Glutamatergic neuron (in vitro differentiated cells): ENCODE measurements at regions not wholly inside any gene's neighbourhood (a gene's known extent, or its start where the extent isn't known, plus 50 kb on each side); places are given as distances from the start of the nearest gene placed in this dataset.

Experiments
- DNase-seq: peaks from one replicate; pipeline ENCODE4 v3.0.0; 2022
- H3K27ac Mint-ChIP-seq: one replicate; pipeline ENCODE4 v1.8.0; 2020; ENCODE audit warnings: mild to moderate bottlenecking, mixed read lengths, inconsistent platforms; ENCODE audit not compliant: unreplicated experiment
- H3K27me3 Mint-ChIP-seq: one replicate; pipeline ENCODE4 v1.8.0; 2020; ENCODE audit warnings: mild to moderate bottlenecking, moderate library complexity, mixed read lengths, inconsistent platforms; ENCODE audit not compliant: unreplicated experiment
- H3K36me3 Mint-ChIP-seq: one replicate; pipeline ENCODE4 v1.8.0; 2020; ENCODE audit warnings: mild to moderate bottlenecking, mixed read lengths, inconsistent platforms; ENCODE audit not compliant: unreplicated experiment
- H3K4me1 Mint-ChIP-seq: one replicate; pipeline ENCODE4 v1.8.0; 2020; ENCODE audit warnings: mild to moderate bottlenecking, low read depth, mixed read lengths, inconsistent platforms; ENCODE audit not compliant: unreplicated experiment
- H3K4me3 Mint-ChIP-seq: one replicate; pipeline ENCODE4 v1.8.0; 2020; ENCODE audit warnings: mild to moderate bottlenecking, mixed read lengths, inconsistent platforms; ENCODE audit not compliant: unreplicated experiment
- H3K9me3 Mint-ChIP-seq: one replicate; pipeline ENCODE4 v1.8.0; 2020; ENCODE audit warnings: mild to moderate bottlenecking, moderate library complexity, mixed read lengths, inconsistent platforms; ENCODE audit not compliant: unreplicated experiment
- TF ChIP-seq, protein P1 (sequence below): fragments of 200-600 bp; sonication (generic); IDR thresholded peaks from one replicate; pipeline ENCODE4 v1.5.0; 2021; ENCODE audit not compliant: partially characterized antibody, unreplicated experiment

DNA sequence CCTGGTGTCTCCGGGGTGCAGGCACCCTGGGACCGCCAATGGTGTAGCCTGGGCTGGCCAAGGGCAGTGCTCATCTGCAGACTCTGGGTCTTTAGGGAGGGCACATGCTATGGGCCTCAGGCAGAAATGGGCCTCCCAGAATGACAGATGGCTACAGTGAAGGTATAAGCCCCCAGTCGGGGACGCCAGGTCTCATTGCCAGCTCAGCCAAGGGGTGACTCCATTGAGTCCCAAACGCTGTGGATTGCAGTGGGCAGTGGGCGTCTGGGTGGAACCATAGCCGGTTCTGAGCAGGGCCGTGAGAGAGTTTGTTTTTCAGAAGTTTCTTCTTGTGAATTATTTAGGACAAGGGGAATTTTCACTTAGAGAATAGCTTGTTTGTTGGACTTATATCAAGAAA is 516.9 kb downstream of the TBC1D22A start:
- H3K27me3 Mint-ChIP-seq, result peaks cover 7% of the 10 kb centered on the region
- H3K4me3 Mint-ChIP-seq, result no peak overlapping the region
- H3K9me3 Mint-ChIP-seq, result peaks cover 31% of the 10 kb centered on the region
- TF ChIP-seq, protein P1, sequence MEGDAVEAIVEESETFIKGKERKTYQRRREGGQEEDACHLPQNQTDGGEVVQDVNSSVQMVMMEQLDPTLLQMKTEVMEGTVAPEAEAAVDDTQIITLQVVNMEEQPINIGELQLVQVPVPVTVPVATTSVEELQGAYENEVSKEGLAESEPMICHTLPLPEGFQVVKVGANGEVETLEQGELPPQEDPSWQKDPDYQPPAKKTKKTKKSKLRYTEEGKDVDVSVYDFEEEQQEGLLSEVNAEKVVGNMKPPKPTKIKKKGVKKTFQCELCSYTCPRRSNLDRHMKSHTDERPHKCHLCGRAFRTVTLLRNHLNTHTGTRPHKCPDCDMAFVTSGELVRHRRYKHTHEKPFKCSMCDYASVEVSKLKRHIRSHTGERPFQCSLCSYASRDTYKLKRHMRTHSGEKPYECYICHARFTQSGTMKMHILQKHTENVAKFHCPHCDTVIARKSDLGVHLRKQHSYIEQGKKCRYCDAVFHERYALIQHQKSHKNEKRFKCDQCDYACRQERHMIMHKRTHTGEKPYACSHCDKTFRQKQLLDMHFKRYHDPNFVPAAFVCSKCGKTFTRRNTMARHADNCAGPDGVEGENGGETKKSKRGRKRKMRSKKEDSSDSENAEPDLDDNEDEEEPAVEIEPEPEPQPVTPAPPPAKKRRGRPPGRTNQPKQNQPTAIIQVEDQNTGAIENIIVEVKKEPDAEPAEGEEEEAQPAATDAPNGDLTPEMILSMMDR, result no peak
- no peak for DNase-seq
- H3K27ac Mint-ChIP-seq, result no peak overlapping the region
- H3K36me3 Mint-ChIP-seq, result peaks cover 11% of the 10 kb centered on the region
- H3K4me1 Mint-ChIP-seq, result no peaks in the 10 kb centered on the region

DNA sequence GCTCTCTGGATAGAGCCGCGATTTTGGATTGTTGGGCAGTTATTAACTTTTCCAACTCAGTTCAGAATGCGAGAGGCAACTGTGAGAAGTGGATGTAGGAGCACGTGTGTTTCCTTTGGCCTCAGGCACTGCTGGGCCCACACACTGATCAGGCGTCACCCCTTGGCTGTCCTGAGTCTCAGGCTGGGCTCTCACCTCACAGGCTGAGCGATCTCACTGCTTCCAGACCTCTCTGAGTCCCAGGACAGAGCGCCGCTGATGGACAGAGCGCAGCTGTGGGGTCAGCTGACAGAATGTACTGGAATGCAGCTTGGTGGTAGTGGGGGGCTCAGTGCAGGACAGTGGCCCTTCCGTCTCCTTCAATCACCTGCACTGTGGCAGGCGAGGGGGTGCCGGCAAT is 516.2 kb downstream of the TBC1D22A start:
- Mint-ChIP-seq H3K27me3 (peaks cover 7% of the 10 kb centered on the region), H3K9me3 (peaks cover 31% of the 10 kb centered on the region), H3K27ac (no peak overlapping the region), H3K4me3 (no peak overlapping the region), H3K36me3 (peaks cover 11% of the 10 kb centered on the region), H3K4me1 (no peaks in the 10 kb centered on the region)
- no peak for DNase-seq
- TF ChIP-seq, protein P1, result no peak

DNA sequence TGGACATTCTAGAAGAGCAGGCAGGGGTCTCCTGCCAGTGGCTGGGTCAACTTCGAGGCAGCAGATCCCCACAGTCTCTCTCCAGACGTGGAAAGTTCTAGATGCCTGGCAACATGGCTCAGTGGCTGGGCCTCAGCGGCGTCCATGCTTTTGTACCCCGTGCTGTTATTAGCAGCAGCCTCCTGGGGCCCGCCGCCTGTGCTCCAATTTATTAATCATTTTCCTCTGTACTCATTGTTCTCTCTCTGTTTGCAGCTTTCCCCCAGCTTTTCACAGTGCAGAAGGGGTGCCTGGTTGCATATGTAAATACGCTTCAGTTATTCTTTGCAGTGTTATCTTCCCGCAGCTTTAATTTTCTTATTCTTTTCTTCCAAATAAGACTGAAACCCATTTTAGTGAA is 515.1 kb downstream of the TBC1D22A start:
- Mint-ChIP-seq H3K4me3 (no peak overlapping the region), H3K36me3 (peaks cover 11% of the 10 kb centered on the region), H3K27ac (no peak overlapping the region), H3K27me3 (peaks cover 7% of the 10 kb centered on the region), H3K4me1 (no peaks in the 10 kb centered on the region), H3K9me3 (peaks cover 31% of the 10 kb centered on the region)
- DNase-seq, result no peak
- TF ChIP-seq, protein P1, result no peak

DNA sequence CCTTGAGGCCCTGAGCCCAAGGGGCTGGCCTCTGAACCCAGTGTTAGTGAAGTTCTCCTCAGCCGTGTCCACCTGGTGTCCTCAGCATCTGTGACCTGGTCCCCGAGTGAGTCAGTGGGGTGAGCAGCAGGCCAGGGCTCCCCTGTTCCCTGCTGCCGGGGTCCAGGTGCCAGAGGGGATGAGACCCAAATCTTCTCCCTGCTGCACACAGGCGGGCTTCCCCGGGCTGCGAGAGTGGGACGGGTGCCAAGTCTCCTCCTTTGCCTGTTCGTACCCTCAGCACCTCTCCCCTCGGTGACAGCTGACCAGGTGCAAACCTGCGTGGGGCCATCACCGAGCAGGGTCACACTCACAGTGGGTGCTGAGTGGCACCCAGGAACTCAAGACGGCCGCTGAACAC is 514.5 kb downstream of the TBC1D22A start:
- no peak overlapping the region for H3K27ac Mint-ChIP-seq
- no peaks in the 10 kb centered on the region for H3K4me1 Mint-ChIP-seq
- TF ChIP-seq, protein P1, result no peak
- H3K9me3 Mint-ChIP-seq, result peaks cover 30% of the 10 kb centered on the region
- peaks cover 7% of the 10 kb centered on the region for H3K27me3 Mint-ChIP-seq
- no peak overlapping the region for H3K4me3 Mint-ChIP-seq
- DNase-seq, result no peak
- peaks cover 11% of the 10 kb centered on the region for H3K36me3 Mint-ChIP-seq

DNA sequence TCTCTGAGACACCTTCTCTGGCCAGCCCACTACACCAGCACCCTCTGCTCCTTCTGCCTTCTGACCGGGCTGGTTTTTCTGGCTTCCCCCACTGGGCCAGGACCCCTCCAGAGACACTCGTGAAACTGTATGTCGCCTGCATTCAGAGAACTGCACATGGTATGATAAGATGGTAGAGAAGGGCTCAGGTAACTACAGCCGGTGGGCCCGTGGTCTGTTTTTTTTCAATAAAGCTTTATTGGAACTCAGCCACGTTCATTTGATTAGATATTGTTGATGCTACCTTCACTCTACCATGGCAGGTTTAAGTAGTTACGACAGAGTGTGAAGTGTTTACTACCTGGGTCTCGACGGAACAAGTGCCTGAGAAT is 514.0 kb downstream of the TBC1D22A start:
- Mint-ChIP-seq H3K9me3 (peaks cover 25% of the 10 kb centered on the region), H3K4me3 (no peak overlapping the region), H3K27ac (no peak overlapping the region), H3K4me1 (no peaks in the 10 kb centered on the region), H3K27me3 (peaks cover 5% of the 10 kb centered on the region), H3K36me3 (peaks cover 11% of the 10 kb centered on the region)
- TF ChIP-seq, protein P1, result no peak
- no peak for DNase-seq
